Activated CD4-positive, alpha-beta memory T cell treated with anti-CD3 and anti-CD28 coated beads, Interleukin-2, amount 10 ng/mL, durations not matched to agents 7 days and 5 days (primary cell): ENCODE measurements at regions not wholly inside any gene's neighbourhood (a gene's known extent, or its start where the extent isn't known, plus 50 kb on each side); places are given as distances from the start of the nearest gene placed in this dataset.

Experiments
- CTCF ChIA-PET: fragments of 350-600 bp; sonication (Branson Sonifier 250); formaldehyde crosslinking; loops from one replicate; lab custom pipeline; 2021; ENCODE audit warnings: antibody characterized with exemption, inconsistent platforms; lab: Charles Lee
- POLR2A ChIA-PET: fragments of 350-600 bp; sonication (Branson Sonifier 250); formaldehyde crosslinking; loops from one replicate; lab custom pipeline; 2021; ENCODE audit warnings: antibody characterized with exemption; lab: Charles Lee
- DNase-seq: peaks from one replicate; pipeline ENCODE4 v3.0.0-alpha.2; 2020
- H3K27ac Mint-ChIP-seq: one replicate; pipeline ENCODE4 v1.8.0; 2021; ENCODE audit warnings: mild to moderate bottlenecking, mixed read lengths
- H3K27me3 Mint-ChIP-seq: one replicate; pipeline ENCODE4 v1.8.0; 2021; ENCODE audit warnings: mixed read lengths
- H3K36me3 Mint-ChIP-seq: one replicate; pipeline ENCODE4 v1.8.0; 2021; ENCODE audit warnings: low read depth, mixed read lengths
- H3K4me1 Mint-ChIP-seq: one replicate; pipeline ENCODE4 v1.8.0; 2021; ENCODE audit warnings: mixed read lengths
- H3K4me3 Mint-ChIP-seq: one replicate; pipeline ENCODE4 v1.8.0; 2021; ENCODE audit warnings: mild to moderate bottlenecking, mixed read lengths
- H3K9me3 Mint-ChIP-seq: one replicate; pipeline ENCODE4 v1.8.0; 2021; ENCODE audit warnings: mixed read lengths

GRCh38 chr6:100289285-100289684 lies 175.4 kb downstream of the SIM1 start:
- Mint-ChIP-seq H3K27me3 (peaks cover 6% of the 10 kb centered on the region), H3K9me3 (no peaks in the 10 kb centered on the region), H3K4me3 (no peak overlapping the region), H3K27ac (no peak overlapping the region), H3K36me3 (no peaks in the 10 kb centered on the region), H3K4me1 (no peaks in the 10 kb centered on the region)
- POLR2A ChIA-PET = no interaction called here
- CTCF ChIA-PET = no interaction called here
- DNase-seq = no peak

DNA sequence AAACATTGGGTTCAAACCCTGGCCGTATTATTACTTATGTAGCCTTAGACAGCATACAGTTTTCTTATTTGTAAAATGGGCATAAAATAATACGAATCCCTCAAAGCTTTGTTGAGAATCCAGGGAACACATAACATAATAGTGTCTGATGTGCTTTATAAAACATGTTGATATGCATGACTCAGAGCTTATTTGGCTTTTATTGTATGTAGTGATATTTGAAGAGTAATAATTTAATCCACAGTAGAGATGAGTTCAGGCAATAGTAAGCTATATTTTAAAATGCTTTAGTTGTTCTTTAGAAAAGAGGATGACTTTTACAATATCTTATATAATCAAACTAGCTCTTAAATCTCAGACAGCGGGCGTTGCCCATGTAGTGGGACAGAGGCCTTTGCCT lies 176.4 kb downstream of the SIM1 start:
- CTCF ChIA-PET = no interaction called here

GRCh38 chr6:100283285-100283684 lies 181.4 kb downstream of the SIM1 start:
- CTCF ChIA-PET = no interaction called here
- H3K4me3 Mint-ChIP-seq = no peak overlapping the region

More for the DNA sequence above, 176.4 kb downstream of the SIM1 start:
- no peak overlapping the region for H3K4me3 Mint-ChIP-seq
- no peak for DNase-seq
- no peaks in the 10 kb centered on the region for H3K4me1 Mint-ChIP-seq
- H3K36me3 Mint-ChIP-seq = no peaks in the 10 kb centered on the region
- H3K27ac Mint-ChIP-seq = no peak overlapping the region
- H3K9me3 Mint-ChIP-seq = no peaks in the 10 kb centered on the region
- H3K27me3 Mint-ChIP-seq = peaks cover 3% of the 10 kb centered on the region
- POLR2A ChIA-PET = no interaction called here

GRCh38 chr6:100281471-100281901 lies 183.2 kb downstream of the SIM1 start:
- Mint-ChIP-seq H3K9me3 (no peaks in the 10 kb centered on the region), H3K27me3 (peaks cover 4% of the 10 kb centered on the region), H3K36me3 (no peaks in the 10 kb centered on the region), H3K27ac (no peak overlapping the region), H3K4me3 (no peak overlapping the region), H3K4me1 (no peaks in the 10 kb centered on the region)
- ChIA-PET POLR2A (no interaction called here), CTCF (interaction anchor here (1.4 kb wide), 1 partner anchor 166 kb away, joined by 3 read pairs; no protein-coding TSS in a partner anchor)
- DNase-seq = no peak

More at GRCh38 chr6:100283285-100283684, 181.4 kb downstream of the SIM1 start:
- no peak for DNase-seq
- Mint-ChIP-seq H3K27ac (no peak overlapping the region), H3K27me3 (peaks cover 4% of the 10 kb centered on the region), H3K9me3 (no peaks in the 10 kb centered on the region), H3K36me3 (no peaks in the 10 kb centered on the region), H3K4me1 (no peaks in the 10 kb centered on the region)
- POLR2A ChIA-PET = no interaction called here

GRCh38 chr6:100276311-100277057 lies 188.2 kb downstream of the SIM1 start:
- no peak overlapping the region for H3K27ac Mint-ChIP-seq
- H3K4me1 Mint-ChIP-seq = no peaks in the 10 kb centered on the region
- H3K9me3 Mint-ChIP-seq = no peaks in the 10 kb centered on the region
- POLR2A ChIA-PET = no interaction called here
- no peak overlapping the region for H3K4me3 Mint-ChIP-seq
- CTCF ChIA-PET = no interaction called here
- no peak for DNase-seq
- H3K27me3 Mint-ChIP-seq = peaks cover 2% of the 10 kb centered on the region
- H3K36me3 Mint-ChIP-seq = no peaks in the 10 kb centered on the region

- Mint-ChIP-seq H3K27ac (no peak overlapping the region), H3K36me3 (no peaks in the 10 kb centered on the region), H3K27me3 (no peaks in the 10 kb centered on the region), H3K4me1 (no peaks in the 10 kb centered on the region), H3K4me3 (no peak overlapping the region), H3K9me3 (no peaks in the 10 kb centered on the region)
- ChIA-PET POLR2A (no interaction called here), CTCF (no interaction called here)
- no peak for DNase-seq
Observed at GRCh38 chr6:100274147-100274546, 190.6 kb downstream of the SIM1 start.

DNA sequence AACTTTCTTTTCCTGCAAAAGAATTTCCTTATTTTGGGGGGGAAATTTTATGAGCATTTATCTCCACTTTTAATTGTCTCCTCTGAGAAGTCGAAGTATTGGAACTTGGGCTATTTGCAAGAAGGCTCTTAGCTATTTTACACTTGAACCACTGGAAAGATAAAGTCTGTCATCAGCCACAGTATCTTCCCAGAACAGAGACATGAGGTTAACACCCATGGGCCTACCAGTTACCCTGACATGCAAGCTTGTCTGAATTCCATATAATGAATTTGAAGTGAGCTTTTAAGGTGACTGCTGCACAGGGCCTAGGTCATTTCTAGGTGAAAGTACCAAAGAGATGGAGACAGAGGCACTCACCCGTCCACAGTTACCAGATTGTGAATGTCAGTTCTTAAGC lies 193.1 kb downstream of the SIM1 start:
- no peak for DNase-seq
- Mint-ChIP-seq H3K4me3 (no peak overlapping the region), H3K27ac (no peak overlapping the region), H3K9me3 (peaks cover 2% of the 10 kb centered on the region), H3K4me1 (peaks cover 2% of the 10 kb centered on the region), H3K36me3 (no peaks in the 10 kb centered on the region), H3K27me3 (peaks cover 2% of the 10 kb centered on the region)
- CTCF ChIA-PET = no interaction called here
- POLR2A ChIA-PET = no interaction called here

DNA sequence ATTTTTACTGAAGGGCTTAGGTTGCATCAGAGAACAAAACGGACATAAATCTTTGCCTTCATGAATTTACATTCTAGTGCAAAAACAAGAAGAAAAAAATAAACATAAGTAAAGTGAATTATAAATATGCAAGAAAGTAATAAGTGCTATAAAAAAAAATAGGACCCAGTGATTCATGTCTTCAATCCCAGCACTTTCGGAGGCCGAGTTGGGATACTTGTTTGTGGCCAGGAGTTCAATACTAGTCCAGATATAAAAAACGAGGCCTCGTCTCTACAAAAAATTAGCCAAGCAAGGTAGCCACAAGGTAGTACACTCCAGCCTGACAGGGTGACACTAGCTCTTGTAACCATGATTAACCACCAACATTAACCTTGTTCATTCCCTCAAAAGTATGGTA lies 193.5 kb downstream of the SIM1 start:
- Mint-ChIP-seq H3K36me3 (no peaks in the 10 kb centered on the region), H3K4me1 (peaks cover 2% of the 10 kb centered on the region), H3K4me3 (no peak overlapping the region), H3K9me3 (peaks cover 2% of the 10 kb centered on the region), H3K27ac (no peak overlapping the region), H3K27me3 (peaks cover 2% of the 10 kb centered on the region)
- DNase-seq = no peak
- POLR2A ChIA-PET = no interaction called here
- CTCF ChIA-PET = no interaction called here

DNA sequence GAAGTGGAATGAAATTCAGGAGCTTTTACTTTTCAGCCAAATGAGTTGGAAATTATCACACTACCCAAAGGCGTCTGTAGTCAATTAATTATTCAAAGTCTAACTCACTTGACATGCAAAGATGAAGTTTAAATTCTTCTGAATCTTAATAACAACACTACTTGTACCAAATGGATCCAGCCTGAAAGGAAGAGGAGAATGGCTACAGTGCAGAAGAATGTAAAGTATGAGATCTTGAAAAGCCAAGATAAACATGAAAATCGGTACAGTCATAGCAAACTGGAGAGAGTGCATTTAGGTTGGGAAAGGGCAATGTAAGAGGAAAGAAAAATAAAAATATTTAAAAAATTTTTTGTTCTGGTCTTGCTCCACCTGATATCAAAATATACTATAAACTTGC lies 195.5 kb downstream of the SIM1 start:
- Mint-ChIP-seq H3K27me3 (peaks cover 9% of the 10 kb centered on the region), H3K27ac (no peak overlapping the region), H3K9me3 (peaks cover 2% of the 10 kb centered on the region), H3K4me1 (peaks cover 2% of the 10 kb centered on the region), H3K36me3 (no peaks in the 10 kb centered on the region), H3K4me3 (no peak overlapping the region)
- POLR2A ChIA-PET = no interaction called here
- no peak for DNase-seq
- CTCF ChIA-PET = no interaction called here

- no peak for DNase-seq
- no peak overlapping the region for H3K27ac Mint-ChIP-seq
- peaks cover 11% of the 10 kb centered on the region for H3K27me3 Mint-ChIP-seq
- ChIA-PET CTCF (no interaction called here), POLR2A (no interaction called here)
- no peaks in the 10 kb centered on the region for H3K36me3 Mint-ChIP-seq
- H3K9me3 Mint-ChIP-seq = peaks cover 2% of the 10 kb centered on the region
- peaks cover 2% of the 10 kb centered on the region for H3K4me1 Mint-ChIP-seq
- no peak overlapping the region for H3K4me3 Mint-ChIP-seq
Observed at GRCh38 chr6:100268326-100268725, 196.4 kb downstream of the SIM1 start.

DNA sequence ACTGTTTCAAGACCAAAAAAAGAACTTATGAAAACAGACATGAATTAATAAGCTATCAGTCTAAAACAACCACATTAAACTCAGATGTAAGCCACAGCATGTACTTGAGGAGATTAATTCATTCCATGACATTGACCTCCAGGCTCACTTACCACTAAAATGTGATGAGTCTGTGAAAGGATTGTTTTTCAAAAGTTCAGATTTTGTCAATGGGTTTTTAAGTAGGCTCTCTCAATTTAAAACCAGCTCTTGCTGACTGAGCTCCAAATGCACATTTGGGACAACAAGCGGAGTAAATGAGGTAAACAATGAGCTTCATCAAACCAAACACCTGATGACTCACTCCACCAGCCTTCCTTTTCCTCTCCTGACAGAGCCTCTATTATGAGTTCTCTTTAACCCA lies 197.0 kb downstream of the SIM1 start:
- peaks cover 2% of the 10 kb centered on the region for H3K9me3 Mint-ChIP-seq
- CTCF ChIA-PET = no interaction called here
- H3K4me1 Mint-ChIP-seq = peaks cover 2% of the 10 kb centered on the region
- POLR2A ChIA-PET = no interaction called here
- DNase-seq = no peak
- no peak overlapping the region for H3K27ac Mint-ChIP-seq
- H3K27me3 Mint-ChIP-seq = peaks cover 11% of the 10 kb centered on the region
- H3K36me3 Mint-ChIP-seq = no peaks in the 10 kb centered on the region
- no peak overlapping the region for H3K4me3 Mint-ChIP-seq

GRCh38 chr6:100266494-100267401 lies 198.0 kb downstream of the SIM1 start:
- H3K27me3 Mint-ChIP-seq = peaks cover 11% of the 10 kb centered on the region
- POLR2A ChIA-PET = no interaction called here
- no peak overlapping the region for H3K4me3 Mint-ChIP-seq
- H3K27ac Mint-ChIP-seq = no peak overlapping the region
- peaks cover 2% of the 10 kb centered on the region for H3K9me3 Mint-ChIP-seq
- H3K4me1 Mint-ChIP-seq = peaks cover 2% of the 10 kb centered on the region
- CTCF ChIA-PET = no interaction called here
- no peak for DNase-seq
- no peaks in the 10 kb centered on the region for H3K36me3 Mint-ChIP-seq

- H3K27ac Mint-ChIP-seq = no peak overlapping the region
- no peaks in the 10 kb centered on the region for H3K9me3 Mint-ChIP-seq
- H3K4me1 Mint-ChIP-seq = peaks cover 15% of the 10 kb centered on the region
- CTCF ChIA-PET = no interaction called here
- no peak overlapping the region for H3K4me3 Mint-ChIP-seq
- POLR2A ChIA-PET = no interaction called here
- no peaks in the 10 kb centered on the region for H3K36me3 Mint-ChIP-seq
- DNase-seq = no peak
- peaks cover 10% of the 10 kb centered on the region for H3K27me3 Mint-ChIP-seq
Observed at GRCh38 chr6:100262086-100262485, 202.6 kb downstream of the SIM1 start.
